ENCODE measurements at regions not wholly inside any gene's neighbourhood (a gene's known extent, or its start where the extent isn't known, plus 50 kb on each side); places are given as distances from the start of the nearest gene placed in this dataset.

GRCh38 chr20:7220755-7221154 lies 453.3 kb downstream of the BMP2 start:
- H3K27ac ChIP-seq, result no peak overlapping the region
- TF ChIP-seq EP300 (IDR thresholded peaks at IDR 0.05; ENCODE audit: low read depth) (no peak), CTCF (IDR thresholded peaks at IDR 0.05) (no peak), POLR2A (IDR thresholded peaks at IDR 0.05) (no peak), POLR2AphosphoS5 (IDR thresholded peaks at IDR 0.05) (no peak)
- no peak overlapping the region for H3K4me3 ChIP-seq
- no peaks in the 10 kb centered on the region for H3K27me3 ChIP-seq
- no peaks in the 10 kb centered on the region for H3K9me3 ChIP-seq
- WGBS, 2 donors (ENCODE audit: low coverage in 1 of 2), result 38 to 78% methylated on average over 1 of the region's 1 CpG
- DNase-seq, result no peak
- intact Hi-C loops (cut with DNase I; ENCODE audit: low total_unique reads), result no loop called here
- no peaks in the 10 kb centered on the region for H3K4me1 ChIP-seq
- in situ Hi-C loops (cut with MboI; ENCODE audit: low pct_ligation_motif_present in 1 of 4, low pct_unique_long_range_greater_than_20kb in 1 of 4, low sequenced_read_pairs in 3 of 4), result no loop called here
- H3K36me3 ChIP-seq, result no peaks in the 10 kb centered on the region

GRCh38 chr20:7226156-7226555 lies 458.7 kb downstream of the BMP2 start:
- H3K36me3 ChIP-seq, result no peaks in the 10 kb centered on the region
- TF ChIP-seq POLR2A (IDR thresholded peaks at IDR 0.05), result no peak
- TF ChIP-seq POLR2AphosphoS5 (IDR thresholded peaks at IDR 0.05), result no peak
- no peak for TF ChIP-seq CTCF (IDR thresholded peaks at IDR 0.05)
- TF ChIP-seq EP300 (IDR thresholded peaks at IDR 0.05; ENCODE audit: low read depth), result no peak
- H3K27ac ChIP-seq, result no peak overlapping the region
- intact Hi-C loops (cut with DNase I; ENCODE audit: low total_unique reads), result no loop called here
- 36 to 42% methylated on average over 2 of the region's 2 CpGs for WGBS, 2 donors (ENCODE audit: low coverage in 1 of 2)
- no peaks in the 10 kb centered on the region for H3K9me3 ChIP-seq
- no peak for DNase-seq
- H3K4me1 ChIP-seq, result no peaks in the 10 kb centered on the region
- H3K4me3 ChIP-seq, result no peak overlapping the region
- in situ Hi-C loops (cut with MboI; ENCODE audit: low pct_ligation_motif_present in 1 of 4, low pct_unique_long_range_greater_than_20kb in 1 of 4, low sequenced_read_pairs in 3 of 4), result no loop called here
- H3K27me3 ChIP-seq, result no peaks in the 10 kb centered on the region

DNA sequence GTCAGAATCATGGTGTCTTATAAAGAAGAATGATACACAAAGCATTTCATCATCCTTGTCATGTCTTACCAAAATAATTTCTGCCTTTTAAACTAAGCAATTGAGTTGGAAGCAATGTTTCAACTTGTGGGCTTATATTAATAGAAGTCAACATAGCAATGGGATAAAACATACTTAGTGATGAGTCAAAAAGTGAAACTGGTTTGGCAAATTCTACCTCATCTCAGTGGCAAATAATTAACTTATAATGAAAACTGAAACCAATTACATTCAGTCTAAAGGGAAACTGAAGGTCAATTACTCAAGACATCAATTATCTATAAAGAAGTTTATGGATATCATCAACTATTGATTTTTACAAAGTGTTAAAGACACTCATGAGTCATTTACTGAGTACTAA lies 463.8 kb downstream of the BMP2 start:
- H3K27me3 ChIP-seq, result no peaks in the 10 kb centered on the region
- no peak for DNase-seq
- in situ Hi-C loops (cut with MboI; ENCODE audit: low pct_ligation_motif_present in 1 of 4, low pct_unique_long_range_greater_than_20kb in 1 of 4, low sequenced_read_pairs in 3 of 4), result no loop called here
- no peaks in the 10 kb centered on the region for H3K4me1 ChIP-seq
- H3K27ac ChIP-seq, result no peak overlapping the region
- H3K9me3 ChIP-seq, result no peaks in the 10 kb centered on the region
- no peak overlapping the region for H3K4me3 ChIP-seq
- intact Hi-C loops (cut with DNase I; ENCODE audit: low total_unique reads), result no loop called here
- H3K36me3 ChIP-seq, result no peaks in the 10 kb centered on the region
- no peak for TF ChIP-seq CTCF (IDR thresholded peaks at IDR 0.05)
- TF ChIP-seq POLR2A (IDR thresholded peaks at IDR 0.05), result no peak
- no peak for TF ChIP-seq POLR2AphosphoS5 (IDR thresholded peaks at IDR 0.05)
- TF ChIP-seq EP300 (IDR thresholded peaks at IDR 0.05; ENCODE audit: low read depth), result no peak

DNA sequence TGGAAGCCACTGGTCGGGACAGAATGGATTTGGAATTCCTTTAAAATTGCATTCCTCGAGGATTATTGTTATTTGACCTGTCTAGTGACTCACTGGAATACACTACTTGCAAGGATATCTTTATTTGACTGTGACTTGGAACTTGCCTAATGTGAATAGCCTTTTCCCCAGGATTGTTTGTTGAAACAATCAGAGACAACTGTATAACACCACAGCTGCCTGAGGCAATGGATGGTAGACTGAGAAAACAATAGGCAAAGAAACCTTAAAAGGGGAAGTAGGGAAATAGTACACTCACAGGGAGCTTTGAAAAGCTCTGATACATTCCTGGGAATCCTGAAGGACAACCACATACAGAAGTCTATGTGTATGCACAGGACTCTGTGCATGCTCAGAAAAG lies 465.3 kb downstream of the BMP2 start:
- no peak overlapping the region for H3K27ac ChIP-seq
- no peaks in the 10 kb centered on the region for H3K27me3 ChIP-seq
- H3K36me3 ChIP-seq, result no peaks in the 10 kb centered on the region
- in situ Hi-C loops (cut with MboI; ENCODE audit: low pct_ligation_motif_present in 1 of 4, low pct_unique_long_range_greater_than_20kb in 1 of 4, low sequenced_read_pairs in 3 of 4) (no loop called here), intact Hi-C loops (cut with DNase I; ENCODE audit: low total_unique reads) (no loop called here)
- H3K4me3 ChIP-seq, result no peak overlapping the region
- TF ChIP-seq EP300 (IDR thresholded peaks at IDR 0.05; ENCODE audit: low read depth), result no peak
- no peak for TF ChIP-seq POLR2AphosphoS5 (IDR thresholded peaks at IDR 0.05)
- TF ChIP-seq CTCF (IDR thresholded peaks at IDR 0.05), result no peak
- TF ChIP-seq POLR2A (IDR thresholded peaks at IDR 0.05), result no peak
- H3K4me1 ChIP-seq, result no peaks in the 10 kb centered on the region
- no peak for DNase-seq
- WGBS, 2 donors (ENCODE audit: low coverage in 1 of 2), result 56 to 64% methylated on average over 2 of the region's 2 CpGs
- H3K9me3 ChIP-seq, result no peaks in the 10 kb centered on the region

Data from transverse colon (tissue), 4 donors.